Dendritic cell treated with granulocyte-macrophage colony-stimulating factor and Interleukin-4, amounts not matched to agents 40 ng/mL and 50 ng/mL, for 4 days (primary cell): ENCODE measurements at regions not wholly inside any gene's neighbourhood (a gene's known extent, or its start where the extent isn't known, plus 50 kb on each side); places are given as distances from the start of the nearest gene placed in this dataset.

Experiments used
- H3K27ac Mint-ChIP-seq: one replicate; pipeline ENCODE4 v1.8.0; 2022; ENCODE audit warnings: mild to moderate bottlenecking, mixed read lengths
- H3K27me3 Mint-ChIP-seq: one replicate; pipeline ENCODE4 v1.8.0; 2022; ENCODE audit warnings: mild to moderate bottlenecking, mixed read lengths
- H3K36me3 Mint-ChIP-seq: one replicate; pipeline ENCODE4 v1.8.0; 2022; ENCODE audit warnings: low read depth, mixed read lengths
- H3K4me1 Mint-ChIP-seq: one replicate; pipeline ENCODE4 v1.8.0; 2022; ENCODE audit warnings: low read depth, mixed read lengths
- H3K4me3 Mint-ChIP-seq: one replicate; pipeline ENCODE4 v1.8.0; 2022; ENCODE audit warnings: mild to moderate bottlenecking, moderate library complexity, mixed read lengths
- H3K9me3 Mint-ChIP-seq: one replicate; pipeline ENCODE4 v1.8.0; 2022; ENCODE audit warnings: mixed read lengths
- intact Hi-C: fragments of 100-400 bp; cut with micrococcal nuclease; formaldehyde crosslinking; loops from one replicate; pipeline ENCODE4 v1.15.0; 2022

DNA sequence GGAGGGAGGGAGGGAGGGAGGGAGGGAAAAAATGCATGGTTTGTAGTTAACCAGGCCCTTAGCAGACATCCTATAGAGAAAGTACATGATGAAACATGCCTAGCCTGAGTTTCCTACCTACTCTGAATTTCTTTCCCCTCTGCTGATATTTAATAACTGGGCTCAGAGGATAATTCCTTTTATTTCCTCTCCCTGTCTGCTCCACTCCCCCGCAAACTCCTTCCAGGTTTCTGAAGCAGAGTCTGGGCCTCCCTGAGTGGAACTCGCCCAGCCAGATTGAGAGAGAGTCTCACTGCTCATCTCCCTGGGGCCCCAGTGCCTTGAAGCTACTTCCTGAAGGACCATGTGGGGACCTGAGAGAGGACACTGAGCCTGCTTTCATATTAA lies 111.9 kb upstream of the SLC44A3 start:
- Mint-ChIP-seq H3K4me3 (no peak overlapping the region), H3K27me3 (peaks cover 2% of the 10 kb centered on the region), H3K4me1 (peaks cover 43% of the 10 kb centered on the region), H3K27ac (no peak overlapping the region), H3K9me3 (no peaks in the 10 kb centered on the region), H3K36me3 (no peaks in the 10 kb centered on the region)
- intact Hi-C loops = no loop called here

DNA sequence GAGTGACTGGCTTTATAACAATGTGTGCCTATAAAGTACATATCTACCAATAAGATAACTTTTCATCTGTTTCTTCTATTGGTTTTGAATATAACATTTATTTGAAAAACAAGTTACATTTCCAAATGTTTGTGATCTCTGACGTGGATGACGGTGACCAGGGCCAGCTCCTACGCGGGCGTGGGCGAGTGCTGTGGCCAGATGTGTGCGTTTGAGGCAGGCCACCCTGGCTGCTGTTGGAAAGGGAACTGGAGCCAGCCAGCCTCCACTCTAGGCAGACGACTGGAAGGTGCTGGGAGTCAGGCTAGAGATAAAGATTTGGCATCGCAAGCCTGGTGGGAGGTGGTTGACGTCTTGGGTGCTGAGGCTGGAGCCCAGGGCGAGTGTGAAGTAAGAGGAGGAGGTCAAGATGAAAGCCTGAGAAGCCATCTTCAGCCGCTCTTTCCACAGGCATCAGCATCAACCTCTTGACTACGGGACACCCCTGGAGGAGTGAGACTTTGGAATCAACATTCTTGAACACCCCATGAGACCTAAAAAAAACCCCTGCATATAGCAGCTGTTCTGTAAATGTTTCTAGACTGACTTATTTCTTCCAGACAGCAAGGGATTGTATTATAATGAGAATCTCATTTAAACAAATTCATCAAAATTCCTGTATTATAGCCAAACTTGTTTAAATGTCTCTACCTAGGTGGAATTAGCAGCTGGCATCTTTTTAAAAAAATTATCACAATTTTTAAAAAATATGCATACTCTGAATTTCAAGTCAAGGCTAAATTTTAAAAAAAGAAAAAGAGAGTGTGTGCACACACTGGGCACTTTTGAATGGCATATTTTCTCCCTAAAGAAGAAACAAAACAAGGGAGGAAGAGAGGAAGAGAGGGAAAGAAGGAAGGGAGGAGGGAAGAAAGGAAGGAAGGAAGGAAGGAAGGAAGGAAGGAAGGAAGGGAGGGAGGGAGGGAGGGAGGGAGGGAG lies 112.5 kb upstream of the SLC44A3 start:
- H3K4me1 Mint-ChIP-seq = peaks cover 36% of the 10 kb centered on the region
- no peaks in the 10 kb centered on the region for H3K36me3 Mint-ChIP-seq
- no peaks in the 10 kb centered on the region for H3K9me3 Mint-ChIP-seq
- peaks cover 2% of the 10 kb centered on the region for H3K27me3 Mint-ChIP-seq
- intact Hi-C loops = no loop called here
- no peak overlapping the region for H3K27ac Mint-ChIP-seq
- no peak overlapping the region for H3K4me3 Mint-ChIP-seq

GRCh38 chr1:94702442-94702815 lies 117.7 kb upstream of the SLC44A3 start:
- H3K9me3 Mint-ChIP-seq = no peaks in the 10 kb centered on the region
- H3K27ac Mint-ChIP-seq = no peak overlapping the region
- peaks cover 3% of the 10 kb centered on the region for H3K27me3 Mint-ChIP-seq
- intact Hi-C loops = no loop called here
- peaks cover 13% of the 10 kb centered on the region for H3K4me1 Mint-ChIP-seq
- H3K4me3 Mint-ChIP-seq = no peak overlapping the region
- no peaks in the 10 kb centered on the region for H3K36me3 Mint-ChIP-seq

GRCh38 chr1:94701796-94702441 lies 118.2 kb upstream of the SLC44A3 start:
- no peaks in the 10 kb centered on the region for H3K9me3 Mint-ChIP-seq
- peaks cover 3% of the 10 kb centered on the region for H3K27me3 Mint-ChIP-seq
- no peak overlapping the region for H3K27ac Mint-ChIP-seq
- H3K4me1 Mint-ChIP-seq = peaks cover 10% of the 10 kb centered on the region
- intact Hi-C loops = no loop called here
- no peak overlapping the region for H3K4me3 Mint-ChIP-seq
- H3K36me3 Mint-ChIP-seq = no peaks in the 10 kb centered on the region

- no peak overlapping the region for H3K27ac Mint-ChIP-seq
- intact Hi-C loops = no loop called here
- H3K27me3 Mint-ChIP-seq = peaks cover 3% of the 10 kb centered on the region
- no peak overlapping the region for H3K4me3 Mint-ChIP-seq
- peaks cover 15% of the 10 kb centered on the region for H3K4me1 Mint-ChIP-seq
- H3K9me3 Mint-ChIP-seq = no peaks in the 10 kb centered on the region
- no peaks in the 10 kb centered on the region for H3K36me3 Mint-ChIP-seq
Observed at GRCh38 chr1:94698759-94699502, 121.2 kb upstream of the SLC44A3 start.

- H3K9me3 Mint-ChIP-seq = no peaks in the 10 kb centered on the region
- H3K36me3 Mint-ChIP-seq = no peaks in the 10 kb centered on the region
- intact Hi-C loops = no loop called here
- H3K27me3 Mint-ChIP-seq = peaks cover 3% of the 10 kb centered on the region
- H3K4me3 Mint-ChIP-seq = no peak overlapping the region
- H3K4me1 Mint-ChIP-seq = peaks cover 15% of the 10 kb centered on the region
- H3K27ac Mint-ChIP-seq = no peak overlapping the region
Observed at GRCh38 chr1:94698356-94698755, 121.8 kb upstream of the SLC44A3 start.

- H3K4me1 Mint-ChIP-seq = peaks cover 15% of the 10 kb centered on the region
- no peak overlapping the region for H3K4me3 Mint-ChIP-seq
- no peak overlapping the region for H3K27ac Mint-ChIP-seq
- H3K36me3 Mint-ChIP-seq = no peaks in the 10 kb centered on the region
- intact Hi-C loops = no loop called here
- H3K27me3 Mint-ChIP-seq = peaks cover 3% of the 10 kb centered on the region
- no peaks in the 10 kb centered on the region for H3K9me3 Mint-ChIP-seq
Observed at GRCh38 chr1:94697839-94698238, 122.3 kb upstream of the SLC44A3 start.

DNA sequence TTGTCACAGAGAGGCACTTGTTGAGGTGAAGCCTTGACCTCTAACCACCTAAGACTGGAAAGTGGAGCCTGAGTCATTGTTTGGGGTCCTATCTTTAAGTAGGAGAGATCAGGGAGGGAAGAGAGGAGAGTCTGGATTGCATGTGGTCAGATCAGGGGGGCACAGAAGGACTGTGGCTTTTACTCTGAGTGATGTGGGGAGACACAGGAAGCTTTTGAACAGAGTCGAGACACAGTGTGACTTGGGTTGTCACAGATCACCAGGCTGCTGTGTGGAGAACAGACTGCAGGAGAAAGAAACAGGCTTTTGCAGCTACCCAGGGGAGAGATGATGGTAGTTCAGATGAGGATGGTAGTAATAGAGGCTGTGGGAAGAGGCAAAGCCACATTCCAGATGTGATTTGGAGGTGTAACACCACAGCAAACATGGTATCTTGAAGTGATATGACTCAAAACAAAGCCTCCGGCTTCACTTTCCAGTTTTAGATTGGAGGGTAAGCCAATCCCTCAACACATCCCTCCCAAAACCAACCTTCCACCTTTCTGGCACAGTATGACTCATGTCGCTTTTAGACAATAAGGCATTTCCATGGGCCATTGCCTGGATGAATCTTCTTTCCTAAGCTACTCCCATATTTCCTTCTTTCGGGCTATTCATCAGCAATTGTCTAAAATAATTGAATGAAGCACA lies 125.8 kb upstream of the SLC44A3 start:
- peaks cover 10% of the 10 kb centered on the region for H3K4me1 Mint-ChIP-seq
- peaks cover 11% of the 10 kb centered on the region for H3K9me3 Mint-ChIP-seq
- H3K27ac Mint-ChIP-seq = no peak overlapping the region
- no peaks in the 10 kb centered on the region for H3K36me3 Mint-ChIP-seq
- no peaks in the 10 kb centered on the region for H3K27me3 Mint-ChIP-seq
- no peak overlapping the region for H3K4me3 Mint-ChIP-seq
- intact Hi-C loops = no loop called here

DNA sequence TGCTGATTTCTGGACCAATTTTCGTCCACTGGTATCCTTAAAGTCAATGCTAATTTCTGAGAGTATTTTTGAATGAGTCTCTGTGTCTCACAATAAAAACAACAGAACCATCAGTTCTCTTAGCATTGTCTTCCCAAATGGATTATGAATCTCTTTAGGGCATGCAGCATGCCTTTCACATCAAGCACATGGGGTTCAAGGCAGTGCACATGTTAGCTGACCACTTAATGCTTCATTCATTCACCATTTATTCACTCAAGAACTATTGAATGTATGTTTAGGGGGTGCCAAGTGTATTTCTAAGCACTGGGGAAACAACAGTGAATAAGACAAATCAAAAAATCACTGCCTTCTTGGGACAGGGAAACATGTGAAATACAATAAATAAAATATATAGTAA lies 126.7 kb upstream of the SLC44A3 start:
- Mint-ChIP-seq H3K27ac (no peak overlapping the region), H3K36me3 (no peaks in the 10 kb centered on the region), H3K9me3 (peaks cover 11% of the 10 kb centered on the region), H3K4me3 (no peak overlapping the region), H3K27me3 (peaks cover 3% of the 10 kb centered on the region), H3K4me1 (peaks cover 19% of the 10 kb centered on the region)
- intact Hi-C loops = no loop called here

- peaks cover 4% of the 10 kb centered on the region for H3K27me3 Mint-ChIP-seq
- no peaks in the 10 kb centered on the region for H3K36me3 Mint-ChIP-seq
- intact Hi-C loops = no loop called here
- peaks cover 20% of the 10 kb centered on the region for H3K4me1 Mint-ChIP-seq
- no peak overlapping the region for H3K27ac Mint-ChIP-seq
- peaks cover 11% of the 10 kb centered on the region for H3K9me3 Mint-ChIP-seq
- H3K4me3 Mint-ChIP-seq = no peak overlapping the region
Observed at GRCh38 chr1:94693029-94693428, 127.1 kb upstream of the SLC44A3 start.

DNA sequence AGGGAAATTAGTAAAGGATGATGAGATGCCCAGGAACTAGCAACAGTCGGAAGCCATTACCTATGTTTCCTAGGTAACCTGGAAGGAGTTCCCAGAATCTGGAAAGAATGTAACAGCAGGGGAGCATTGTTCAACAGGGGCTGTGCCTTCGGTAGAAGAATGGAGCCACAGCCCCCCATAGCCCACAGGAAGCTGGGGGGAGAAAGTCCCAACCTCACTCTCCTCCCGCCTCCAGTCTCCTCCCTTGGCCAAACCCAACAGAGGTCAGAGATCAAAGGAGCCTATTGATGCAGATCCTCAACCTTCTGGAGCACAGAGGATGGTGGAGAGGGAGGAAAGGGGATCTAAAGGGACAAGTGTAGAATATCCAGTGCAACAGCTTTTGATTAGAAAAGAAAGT lies 131.5 kb upstream of the SLC44A3 start:
- H3K9me3 Mint-ChIP-seq = peaks cover 20% of the 10 kb centered on the region
- no peaks in the 10 kb centered on the region for H3K36me3 Mint-ChIP-seq
- peaks cover 10% of the 10 kb centered on the region for H3K27me3 Mint-ChIP-seq
- peaks cover 21% of the 10 kb centered on the region for H3K4me1 Mint-ChIP-seq
- no peak overlapping the region for H3K4me3 Mint-ChIP-seq
- intact Hi-C loops = no loop called here
- H3K27ac Mint-ChIP-seq = no peak overlapping the region

DNA sequence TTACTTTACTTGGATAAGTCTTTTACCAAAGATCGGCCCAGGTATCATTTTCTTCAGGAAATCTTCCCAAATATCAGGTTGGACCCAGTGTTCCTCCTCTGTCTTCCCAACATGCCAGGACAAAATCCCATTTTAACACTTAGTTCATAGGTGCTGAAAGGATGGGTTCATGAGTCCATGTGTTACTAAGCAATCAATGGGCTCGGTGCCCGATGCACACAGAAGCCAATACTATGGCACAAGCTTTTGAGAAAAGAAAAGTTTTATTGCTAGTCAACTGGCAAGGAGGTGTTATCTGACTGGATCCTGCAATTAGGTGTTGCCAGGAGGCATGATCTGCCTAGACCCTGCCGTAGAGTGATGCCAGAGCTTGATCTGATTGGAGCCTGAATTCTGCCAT lies 133.3 kb upstream of the SLC44A3 start:
- Mint-ChIP-seq H3K4me3 (no peak overlapping the region), H3K27ac (no peak overlapping the region), H3K27me3 (peaks cover 10% of the 10 kb centered on the region), H3K36me3 (no peaks in the 10 kb centered on the region), H3K9me3 (peaks cover 17% of the 10 kb centered on the region), H3K4me1 (peaks cover 26% of the 10 kb centered on the region)
- intact Hi-C loops = no loop called here

- intact Hi-C loops = no loop called here
- Mint-ChIP-seq H3K4me1 (peaks cover 25% of the 10 kb centered on the region), H3K9me3 (peaks cover 10% of the 10 kb centered on the region), H3K27ac (no peak overlapping the region), H3K27me3 (peaks cover 11% of the 10 kb centered on the region), H3K4me3 (no peak overlapping the region), H3K36me3 (no peaks in the 10 kb centered on the region)
Observed at GRCh38 chr1:94684690-94685250, 135.4 kb upstream of the SLC44A3 start.
